NCI-H2171 (cell line): ENCODE measurements at regions not wholly inside any gene's neighbourhood (a gene's known extent, or its start where the extent isn't known, plus 50 kb on each side); places are given as distances from the start of the nearest gene placed in this dataset.

Experiments
- DNase-seq: peaks from one replicate; lab custom pipeline; 2025; lab: John Stamatoyannopoulos, UW

- DNase-seq: no peak
These were observed 810.5 kb downstream of the SLC4A3 start for GRCh38 chr2:220437938-220438337.

GRCh38 chr2:220440731-220441130 lies 813.3 kb downstream of the SLC4A3 start:
- no peak for DNase-seq

GRCh38 chr2:220441404-220441803 lies 814.0 kb downstream of the SLC4A3 start:
- DNase-seq: no peak

DNA sequence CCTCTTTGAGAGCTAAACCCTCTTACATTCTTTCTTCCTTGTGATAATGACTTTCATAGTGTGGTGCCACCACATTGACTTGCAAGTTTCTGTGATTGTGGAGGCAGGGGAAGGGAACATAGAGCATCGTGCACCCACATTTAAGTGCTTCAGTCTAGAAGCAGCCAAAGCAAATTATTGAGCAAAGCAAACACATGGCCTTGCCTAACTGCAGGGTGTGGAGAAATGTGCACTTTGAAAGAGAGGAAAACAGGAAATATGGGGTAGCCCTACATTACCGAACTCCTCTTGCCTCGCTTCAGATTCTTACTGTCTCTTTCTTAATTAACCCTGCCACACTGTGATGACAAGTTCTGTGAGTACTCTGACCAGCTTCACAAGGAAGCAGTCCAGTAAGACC lies 814.6 kb downstream of the SLC4A3 start:
- no peak for DNase-seq

GRCh38 chr2:220445429-220446105 lies 818.1 kb downstream of the SLC4A3 start:
- DNase-seq: no peak

DNA sequence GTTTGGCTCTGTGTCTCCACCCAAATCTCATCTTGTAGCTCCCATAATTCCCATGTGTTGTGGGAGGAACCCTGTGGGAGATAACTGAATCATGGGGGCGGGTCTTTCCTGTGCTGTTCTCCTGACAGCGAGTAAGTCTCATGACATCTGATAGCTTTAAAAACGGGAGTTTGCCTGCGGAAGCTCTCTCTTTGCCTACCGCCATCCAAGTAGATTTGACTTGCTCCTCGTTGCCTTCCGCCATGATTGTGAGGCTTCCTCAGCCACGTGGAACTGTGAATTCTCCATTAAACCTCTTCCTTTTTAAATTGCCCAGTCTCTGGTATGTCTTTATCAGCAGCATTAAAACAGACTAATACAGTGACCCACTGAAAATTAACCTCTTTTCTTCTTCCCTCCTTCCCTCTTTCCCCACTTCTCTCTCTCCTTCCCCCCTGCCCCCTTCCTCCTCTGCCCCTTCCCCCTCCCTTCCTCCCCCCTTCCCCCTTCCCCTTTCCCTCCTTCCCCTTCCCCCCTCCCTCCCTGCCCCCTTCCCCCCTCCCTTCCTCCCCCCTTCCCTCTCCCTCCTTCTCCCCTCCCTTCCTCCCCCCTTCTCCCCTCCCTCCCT lies 818.8 kb downstream of the SLC4A3 start:
- DNase-seq: no peak

DNA sequence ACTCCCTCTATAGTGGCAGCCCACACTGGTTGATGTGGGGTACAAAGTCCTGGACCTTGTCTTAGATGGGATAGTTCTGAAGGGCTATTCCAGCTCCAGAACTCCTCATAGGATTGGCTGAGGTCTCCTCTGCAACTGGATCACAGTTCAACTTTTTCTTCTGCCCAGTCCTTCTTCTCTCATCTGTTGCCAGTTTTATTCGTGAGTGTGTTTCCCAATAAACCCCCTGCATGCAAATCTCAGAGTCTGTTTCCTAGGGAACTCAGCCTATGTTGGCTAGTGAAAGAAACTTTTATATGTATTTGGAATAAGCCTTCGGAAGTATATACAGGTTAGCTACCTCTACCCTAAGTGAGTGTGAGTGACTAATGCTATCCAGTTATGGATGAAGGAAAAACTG lies 823.4 kb downstream of the SLC4A3 start:
- DNase-seq: no peak

DNA sequence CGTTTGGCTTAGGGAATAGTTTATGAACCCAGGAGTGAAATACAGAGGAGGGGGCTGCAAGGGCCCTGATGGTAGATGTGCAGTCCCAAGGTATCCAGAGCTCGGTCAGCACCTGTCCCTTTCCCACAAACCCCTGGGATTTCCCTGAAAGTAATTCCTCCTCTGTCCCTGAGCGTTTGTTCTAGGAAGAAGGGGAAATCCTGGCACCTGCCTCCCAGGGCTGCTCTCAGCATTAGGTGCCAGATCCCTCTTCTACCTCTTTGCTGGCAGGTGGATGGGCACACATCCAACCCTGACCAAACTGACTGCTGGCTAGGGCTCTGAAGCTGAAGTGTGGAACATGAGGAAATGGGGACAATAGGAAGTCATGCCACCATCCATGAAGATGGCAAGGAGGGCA lies 824.0 kb downstream of the SLC4A3 start:
- no peak for DNase-seq

- DNase-seq: no peak
These were observed 825.1 kb downstream of the SLC4A3 start for GRCh38 chr2:220452561-220452960.

DNA sequence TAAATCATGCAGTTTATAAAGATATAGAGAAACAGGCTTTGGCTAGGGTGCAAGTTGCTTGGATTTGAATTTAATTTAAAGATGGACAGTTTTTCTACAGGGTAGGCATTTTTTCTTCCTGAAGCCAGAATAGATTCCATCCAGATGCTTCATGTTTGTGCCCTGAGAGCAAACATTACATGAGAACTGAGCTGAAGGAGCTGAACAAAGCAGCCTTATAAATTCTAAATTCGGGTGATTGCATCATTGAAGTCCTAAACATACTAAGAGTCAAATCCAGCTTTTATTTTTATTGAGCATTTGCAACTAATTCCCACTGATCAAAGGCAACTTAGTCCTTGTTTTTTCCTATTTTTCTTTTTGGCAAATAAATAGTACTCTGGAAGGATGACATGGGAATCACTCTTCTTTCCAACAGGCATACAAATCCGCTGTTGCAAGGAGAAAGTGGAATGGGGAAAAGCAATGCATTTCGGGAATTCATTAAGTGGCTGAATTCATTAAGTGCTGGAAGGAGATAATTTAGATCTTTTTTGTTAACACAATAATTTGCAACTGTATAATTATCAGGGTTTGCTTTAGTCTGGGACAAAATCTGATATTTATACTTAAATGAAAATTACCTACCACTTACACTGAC lies 828.0 kb downstream of the SLC4A3 start:
- DNase-seq: no peak

DNA sequence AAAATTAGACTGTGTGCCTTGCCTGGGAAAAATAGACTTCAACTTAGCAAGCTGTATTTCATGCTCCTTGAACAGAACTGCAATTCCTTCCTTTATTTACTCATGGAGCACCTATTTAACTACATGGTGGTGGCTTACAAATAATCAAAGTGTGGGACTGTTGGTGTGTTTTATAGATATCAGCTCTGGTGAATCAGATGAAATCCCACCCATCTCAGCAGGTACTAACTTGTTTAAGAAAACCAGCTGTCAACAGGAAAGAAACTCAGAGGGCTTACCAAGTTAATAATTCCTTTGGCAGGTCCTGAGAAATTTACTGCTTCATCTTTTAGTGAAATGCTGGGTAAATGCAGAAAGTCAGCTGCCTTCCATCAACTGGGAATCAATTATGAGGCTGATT lies 830.6 kb downstream of the SLC4A3 start:
- no peak for DNase-seq

DNA sequence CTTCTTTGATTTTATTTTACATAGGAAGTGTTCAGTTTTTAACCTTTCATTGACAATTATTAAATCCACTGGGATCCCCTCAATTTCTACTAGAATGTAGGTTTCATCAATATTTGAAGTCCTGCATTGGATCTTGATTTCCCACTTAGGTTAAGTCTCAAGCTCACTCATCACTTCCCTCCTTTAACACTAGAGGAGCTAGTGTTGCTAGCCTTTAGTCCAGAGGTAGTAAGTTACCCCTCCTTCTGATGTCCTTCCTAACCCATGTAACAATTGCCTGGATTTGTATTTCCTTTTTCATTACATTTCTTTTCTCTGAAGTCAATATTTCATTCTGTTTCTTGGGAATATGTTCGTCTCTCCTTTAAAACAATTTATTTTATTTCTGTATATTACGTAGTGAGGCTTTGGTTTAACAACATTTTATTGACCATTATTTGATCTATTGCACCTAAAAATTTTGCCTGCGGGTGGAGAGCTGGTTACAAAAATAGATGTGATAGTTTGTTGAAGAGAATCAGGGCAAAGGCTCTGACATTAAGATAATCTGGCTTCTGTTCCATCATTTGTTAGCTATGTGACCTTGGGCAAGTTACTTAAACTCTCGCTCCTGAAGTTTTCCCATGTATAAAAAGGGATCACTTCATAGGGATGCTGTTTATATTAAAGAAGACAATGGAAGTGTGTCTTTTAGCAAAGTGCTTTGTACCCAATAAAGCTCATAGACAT lies 833.0 kb downstream of the SLC4A3 start:
- no peak for DNase-seq

DNA sequence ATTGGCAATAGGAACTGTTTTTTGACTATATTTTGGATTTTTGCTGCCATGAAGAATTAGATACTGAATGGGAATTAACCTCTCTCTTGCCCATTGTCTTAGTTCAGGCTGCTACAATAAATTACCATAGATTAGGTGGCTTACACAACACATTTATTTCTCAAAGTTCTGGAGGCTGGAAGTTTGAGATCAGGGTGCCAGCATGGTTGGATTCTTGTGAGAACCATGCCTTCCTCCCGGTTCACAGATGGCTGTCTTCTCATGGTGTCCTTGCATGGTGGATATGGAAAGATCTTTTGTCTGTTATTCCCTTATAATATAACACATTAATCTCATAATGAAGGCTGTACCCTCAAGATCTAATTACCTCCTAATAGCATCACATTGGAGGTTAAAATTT lies 836.4 kb downstream of the SLC4A3 start:
- no peak for DNase-seq

GRCh38 chr2:220465700-220466099 lies 838.3 kb downstream of the SLC4A3 start:
- DNase-seq: peak; percentile 9

- no peak for DNase-seq
These were observed 838.8 kb downstream of the SLC4A3 start for GRCh38 chr2:220466251-220466691.

GRCh38 chr2:220469201-220469600 lies 841.8 kb downstream of the SLC4A3 start:
- no peak for DNase-seq

DNA sequence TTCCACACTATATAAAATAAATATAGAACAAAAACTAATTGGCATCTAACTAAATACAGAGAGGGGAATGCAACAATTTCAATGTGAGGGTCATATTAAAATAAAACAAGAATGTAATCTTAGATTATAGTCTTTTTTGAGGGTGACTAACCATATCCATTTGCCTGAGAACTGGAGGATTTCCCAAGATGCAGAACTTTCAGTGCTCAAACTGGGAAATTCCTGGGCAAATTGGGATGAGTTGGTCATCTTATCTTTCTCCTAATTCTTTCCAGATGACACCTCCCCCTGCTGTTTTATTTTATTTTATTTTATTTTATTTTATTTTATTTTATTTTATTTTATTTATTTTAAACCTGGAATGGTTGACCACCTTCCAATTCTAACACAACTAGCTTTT lies 846.2 kb downstream of the SLC4A3 start:
- no peak for DNase-seq

DNA sequence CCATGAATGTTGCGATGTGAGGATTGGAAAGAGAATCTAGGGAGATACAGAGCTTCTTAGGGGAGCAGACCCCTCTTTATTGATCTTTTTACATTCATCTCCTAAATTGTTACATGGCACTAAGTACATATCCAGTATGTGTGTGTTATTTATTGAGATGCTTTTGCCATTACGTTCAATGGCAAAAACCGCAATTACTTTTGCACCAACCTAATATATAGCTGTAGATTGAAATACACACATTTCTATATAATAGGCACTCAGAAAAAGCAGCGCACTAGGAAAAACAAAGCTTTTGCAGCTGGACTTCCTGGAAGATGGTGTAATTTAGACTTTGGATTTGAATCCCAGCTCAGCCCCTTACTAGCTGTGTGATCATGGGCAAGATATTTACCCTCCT lies 849.4 kb downstream of the SLC4A3 start:
- DNase-seq: no peak

- no peak for DNase-seq
These were observed 851.1 kb downstream of the SLC4A3 start for GRCh38 chr2:220478305-220479058.

DNA sequence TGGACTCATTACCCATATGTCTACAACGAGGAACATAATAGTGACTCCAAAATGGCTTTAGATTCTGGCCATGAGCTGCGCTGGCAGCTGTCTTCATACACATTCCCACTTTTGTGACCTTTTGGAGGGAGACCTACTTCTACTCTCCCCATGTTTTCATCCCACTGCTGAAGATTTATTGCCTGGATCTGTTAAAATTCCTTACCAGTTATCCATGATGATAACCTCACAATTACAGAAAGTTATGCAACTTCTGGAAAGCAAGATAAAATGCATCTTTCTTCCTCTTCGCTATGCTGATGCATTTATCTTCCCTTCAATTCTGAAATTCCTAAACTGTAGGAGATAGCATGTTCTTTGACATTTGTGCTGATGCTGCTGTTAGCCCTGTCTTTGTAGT lies 855.3 kb downstream of the SLC4A3 start:
- DNase-seq: no peak

GRCh38 chr2:220489121-220489520 lies 861.7 kb downstream of the SLC4A3 start:
- DNase-seq: no peak

- DNase-seq: no peak
These were observed 864.2 kb downstream of the SLC4A3 start for GRCh38 chr2:220491670-220492069.
